Activated naive CD8-positive, alpha-beta T cell (primary cell): ENCODE measurements at regions not wholly inside any gene's neighbourhood (a gene's known extent, or its start where the extent isn't known, plus 50 kb on each side); places are given as distances from the start of the nearest gene placed in this dataset.

ENCODE experiments used
- H3K27ac Mint-ChIP-seq: one replicate; pipeline ENCODE4 v1.8.0; 2021; ENCODE audit warnings: mixed read lengths
- H3K27me3 Mint-ChIP-seq: one replicate; pipeline ENCODE4 v1.8.0; 2021; ENCODE audit warnings: mixed read lengths
- H3K36me3 Mint-ChIP-seq: one replicate; pipeline ENCODE4 v1.8.0; 2021; ENCODE audit warnings: mixed read lengths
- H3K4me1 Mint-ChIP-seq: one replicate; pipeline ENCODE4 v1.8.0; 2021; ENCODE audit warnings: low read depth, mixed read lengths
- H3K4me3 Mint-ChIP-seq: one replicate; pipeline ENCODE4 v1.8.0; 2021; ENCODE audit warnings: mild to moderate bottlenecking, mixed read lengths
- H3K9me3 Mint-ChIP-seq: one replicate; pipeline ENCODE4 v1.8.0; 2021; ENCODE audit warnings: low read depth, mixed read lengths

DNA sequence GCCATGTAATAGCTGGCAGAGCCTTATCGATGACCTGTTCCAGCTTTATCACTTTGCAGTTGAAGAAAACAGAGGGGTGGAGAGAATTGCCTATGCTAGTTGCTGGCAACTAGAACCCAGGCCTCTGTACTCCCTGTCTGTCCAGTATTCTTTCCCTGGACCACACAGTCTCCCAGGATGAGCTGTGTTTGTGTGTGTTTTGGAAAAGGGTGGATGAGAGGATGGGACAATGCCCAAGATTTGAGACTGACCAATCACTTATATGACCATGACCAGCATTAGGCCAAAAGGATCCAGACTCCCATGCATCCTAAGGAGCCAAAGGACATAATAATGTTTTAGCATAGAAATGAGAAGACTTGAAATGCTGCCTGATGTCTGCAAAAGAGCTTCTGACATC lies 102.6 kb downstream of the CD200R1L start:
- Mint-ChIP-seq H3K36me3 (no peaks in the 10 kb centered on the region), H3K4me3 (no peak overlapping the region), H3K4me1 (peaks cover 26% of the 10 kb centered on the region), H3K27me3 (no peaks in the 10 kb centered on the region), H3K9me3 (no peaks in the 10 kb centered on the region), H3K27ac (no peak overlapping the region)

DNA sequence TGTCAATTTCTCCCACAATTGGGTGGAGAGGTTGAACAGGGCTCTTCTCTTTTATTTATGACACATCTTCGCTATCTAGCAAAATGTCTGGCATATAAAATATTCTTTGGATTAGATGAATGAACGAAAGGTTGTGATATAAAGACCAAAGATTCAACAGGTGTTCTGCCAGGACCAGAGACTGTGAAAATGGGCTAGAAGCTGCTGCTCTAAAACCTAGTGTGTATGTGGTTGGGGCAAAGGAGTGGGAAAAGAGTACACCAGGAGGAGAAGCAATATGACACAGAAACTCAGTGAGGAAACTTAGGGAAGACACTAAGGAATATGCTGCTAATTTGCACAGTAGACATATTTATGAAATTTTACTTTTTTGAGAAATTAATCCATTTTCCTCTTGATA lies 102.0 kb upstream of the CCDC80 start:
- Mint-ChIP-seq H3K27ac (no peak overlapping the region), H3K4me3 (no peak overlapping the region), H3K9me3 (no peaks in the 10 kb centered on the region), H3K27me3 (no peaks in the 10 kb centered on the region), H3K4me1 (peaks cover 35% of the 10 kb centered on the region), H3K36me3 (no peaks in the 10 kb centered on the region)

DNA sequence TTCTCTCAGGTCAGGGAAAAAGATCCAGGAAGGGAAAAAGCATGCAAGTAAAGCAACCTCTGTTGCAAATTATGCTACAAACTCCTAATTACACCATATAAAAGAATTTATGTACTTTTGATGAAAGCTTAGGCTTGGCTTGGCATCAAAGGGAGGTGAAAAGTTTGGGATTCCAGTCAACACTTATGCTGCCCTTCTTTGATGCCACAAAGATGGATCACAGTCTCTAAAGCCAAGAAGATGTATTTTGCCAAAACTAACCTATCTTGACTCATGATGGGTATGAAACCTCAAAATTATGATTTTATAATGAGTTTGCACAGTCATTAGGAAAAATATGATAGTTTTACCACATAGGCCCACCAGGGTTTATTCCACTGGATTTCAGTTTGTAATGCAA lies 101.0 kb upstream of the CCDC80 start:
- Mint-ChIP-seq H3K4me1 (peaks cover 44% of the 10 kb centered on the region), H3K36me3 (no peaks in the 10 kb centered on the region), H3K9me3 (no peaks in the 10 kb centered on the region), H3K27me3 (no peaks in the 10 kb centered on the region), H3K27ac (no peak overlapping the region), H3K4me3 (no peak overlapping the region)

DNA sequence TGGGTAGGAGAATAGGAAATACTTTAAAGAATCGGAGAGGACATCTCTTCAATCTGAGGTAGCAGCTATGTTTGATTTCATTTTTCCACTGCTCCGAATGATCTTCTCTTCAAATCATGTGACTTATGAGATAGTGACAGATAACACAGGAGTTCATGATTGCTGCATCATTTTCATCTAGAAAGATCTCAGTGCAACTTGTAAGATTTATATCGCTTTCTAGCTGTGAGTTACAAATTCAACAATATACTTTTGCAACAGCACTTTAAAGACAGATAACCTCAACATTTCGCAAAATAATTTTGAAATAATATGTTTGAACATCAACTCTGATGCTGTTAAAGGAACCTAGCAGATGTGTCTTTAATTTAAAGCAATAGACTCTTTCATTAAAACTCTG lies 99.9 kb upstream of the CCDC80 start:
- Mint-ChIP-seq H3K4me1 (peaks cover 55% of the 10 kb centered on the region), H3K9me3 (no peaks in the 10 kb centered on the region), H3K4me3 (no peak overlapping the region), H3K27ac (peak overlapping the region; percentile 4), H3K36me3 (no peaks in the 10 kb centered on the region), H3K27me3 (no peaks in the 10 kb centered on the region)

DNA sequence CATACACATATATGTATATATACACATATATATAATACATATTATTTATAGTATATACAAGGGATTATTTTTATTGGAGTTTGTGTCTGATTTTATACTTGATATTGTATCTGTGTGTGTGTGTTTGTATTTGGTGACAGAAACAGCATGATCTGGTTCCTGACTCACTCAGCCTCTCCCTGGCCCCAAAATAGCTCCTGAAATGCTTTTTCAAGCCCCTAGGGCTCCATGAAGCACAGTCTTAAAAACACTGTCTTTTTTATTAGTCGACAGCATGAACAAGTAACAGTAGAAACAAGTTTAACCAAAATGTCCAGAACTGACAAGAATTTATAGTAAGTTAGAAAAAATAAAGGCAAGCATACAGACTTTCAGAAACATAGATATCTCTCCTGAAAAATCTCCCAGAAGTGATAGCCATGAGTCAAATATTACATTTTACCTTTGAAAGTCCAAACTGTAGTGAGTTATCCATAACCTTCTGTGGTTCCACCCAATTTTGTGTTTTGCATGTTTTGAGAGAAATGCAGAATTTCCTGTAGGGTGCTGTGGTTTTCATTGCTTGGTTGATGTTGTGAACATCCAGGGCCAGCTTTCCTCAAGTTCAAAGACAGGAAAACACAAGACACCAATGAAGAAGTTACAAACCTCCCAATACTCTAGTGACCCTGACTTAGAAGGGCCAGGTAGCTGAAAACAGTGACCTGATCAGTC lies 98.5 kb upstream of the CCDC80 start:
- H3K27ac Mint-ChIP-seq = peak overlapping the region; percentile 13
- peaks cover 60% of the 10 kb centered on the region for H3K4me1 Mint-ChIP-seq
- peak overlapping the region; percentile 1 for H3K4me3 Mint-ChIP-seq

DNA sequence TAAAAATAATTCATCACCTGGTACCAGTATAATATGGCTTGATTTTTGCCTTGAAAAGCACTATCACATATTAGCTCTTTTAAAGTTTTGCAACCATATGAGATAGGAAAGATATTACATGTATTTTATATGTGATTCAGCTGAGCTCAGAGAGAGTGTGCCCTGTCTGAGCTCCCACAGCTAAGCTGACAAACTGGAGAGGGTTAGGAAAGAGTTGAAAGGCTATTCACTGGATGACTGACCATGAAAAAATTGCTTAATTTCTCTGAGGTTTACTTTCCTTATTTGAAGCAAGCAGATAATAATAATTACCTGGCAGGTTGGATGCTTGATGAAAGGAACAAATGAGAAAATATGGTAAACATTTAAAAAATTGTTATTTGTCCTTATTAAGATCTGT lies 97.4 kb upstream of the CCDC80 start:
- Mint-ChIP-seq H3K4me1 (peaks cover 60% of the 10 kb centered on the region), H3K27me3 (no peaks in the 10 kb centered on the region), H3K27ac (no peak overlapping the region), H3K36me3 (no peaks in the 10 kb centered on the region), H3K4me3 (no peak overlapping the region), H3K9me3 (no peaks in the 10 kb centered on the region)

More for the DNA sequence above, 98.5 kb upstream of the CCDC80 start:
- H3K36me3 Mint-ChIP-seq = no peaks in the 10 kb centered on the region
- H3K27me3 Mint-ChIP-seq = no peaks in the 10 kb centered on the region
- H3K9me3 Mint-ChIP-seq = no peaks in the 10 kb centered on the region

DNA sequence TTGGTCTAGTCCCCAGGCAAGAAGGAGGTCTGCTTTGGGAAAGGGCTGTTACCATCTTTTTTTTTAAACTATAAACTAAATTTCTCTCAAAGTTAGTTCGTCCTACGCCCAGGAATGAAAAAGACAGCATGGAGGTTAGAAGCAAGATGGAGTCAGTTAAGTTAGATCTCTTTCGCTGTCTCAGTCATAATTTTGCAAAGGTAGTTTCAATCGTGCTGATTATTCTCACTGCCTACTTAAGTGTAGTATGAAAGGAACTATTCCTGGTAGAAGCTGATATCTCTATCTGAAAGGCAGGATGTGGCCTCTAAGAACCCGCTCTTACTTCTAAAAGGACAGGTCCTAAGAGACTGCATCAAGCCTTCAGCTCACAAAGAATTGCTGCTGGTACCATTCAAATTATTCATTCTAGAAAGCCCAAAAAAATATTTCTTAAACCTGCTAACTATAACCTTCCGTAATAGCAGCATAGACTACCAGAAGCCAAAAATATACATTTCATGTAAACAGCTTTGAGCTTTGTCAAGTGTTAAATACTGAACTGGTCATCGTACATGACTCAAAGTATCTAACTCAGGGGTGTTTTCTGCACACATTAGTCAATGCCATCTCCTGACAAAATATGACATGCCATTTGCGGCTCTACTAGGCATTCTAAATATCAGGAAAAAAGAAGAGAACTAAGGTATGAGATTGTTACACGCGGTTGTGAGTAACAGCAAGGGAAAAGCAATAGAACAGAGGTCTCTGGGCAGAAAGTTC lies 96.0 kb upstream of the CCDC80 start:
- no peaks in the 10 kb centered on the region for H3K36me3 Mint-ChIP-seq
- peaks cover 60% of the 10 kb centered on the region for H3K4me1 Mint-ChIP-seq
- no peaks in the 10 kb centered on the region for H3K27me3 Mint-ChIP-seq
- peak overlapping the region; percentile 69 for H3K27ac Mint-ChIP-seq
- no peaks in the 10 kb centered on the region for H3K9me3 Mint-ChIP-seq
- no peak overlapping the region for H3K4me3 Mint-ChIP-seq

DNA sequence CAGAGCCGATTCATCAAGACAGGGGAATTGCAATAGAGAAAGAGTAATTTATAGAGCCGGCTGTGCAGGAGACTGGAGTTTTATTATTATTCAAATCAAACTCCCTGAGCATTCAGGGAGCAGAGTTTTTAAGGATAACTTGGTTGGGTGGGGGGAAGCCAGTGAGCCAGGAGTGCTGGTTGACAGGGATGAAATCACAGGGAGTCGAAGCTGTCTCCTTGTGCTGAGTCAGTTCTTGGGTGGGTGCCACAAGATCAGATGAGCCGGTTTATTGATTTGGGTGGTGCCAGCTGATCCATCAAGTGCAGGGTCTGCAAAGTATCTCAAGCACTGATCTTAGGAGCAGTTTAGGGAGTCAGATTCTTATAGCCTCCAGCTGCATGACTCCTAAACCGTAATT lies 95.4 kb upstream of the CCDC80 start:
- Mint-ChIP-seq H3K27me3 (no peaks in the 10 kb centered on the region), H3K4me3 (peak overlapping the region; percentile 40), H3K9me3 (no peaks in the 10 kb centered on the region), H3K27ac (peak overlapping the region; percentile 88), H3K36me3 (no peaks in the 10 kb centered on the region), H3K4me1 (peaks cover 56% of the 10 kb centered on the region)

DNA sequence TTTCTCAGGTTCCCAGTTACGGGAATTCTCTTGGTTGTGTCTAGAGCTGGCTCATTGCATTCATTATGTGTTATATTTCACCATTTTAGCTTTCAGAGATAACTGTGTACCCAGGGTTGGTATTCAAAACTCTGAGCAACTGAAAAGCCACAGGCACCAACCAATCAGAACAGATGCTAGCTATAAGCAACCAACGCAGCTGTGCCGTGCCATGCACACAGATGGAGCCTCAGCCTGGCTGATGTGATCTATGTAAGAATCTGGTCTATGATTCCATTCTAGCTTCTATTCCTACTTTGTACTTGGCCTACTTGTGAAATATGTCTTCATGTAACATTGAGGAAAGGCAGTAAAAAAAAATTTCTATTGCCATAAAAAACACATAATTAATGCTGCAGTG lies 95.0 kb upstream of the CCDC80 start:
- Mint-ChIP-seq H3K27ac (peak overlapping the region; percentile 88), H3K9me3 (no peaks in the 10 kb centered on the region), H3K4me3 (peak overlapping the region; percentile 40), H3K27me3 (no peaks in the 10 kb centered on the region), H3K4me1 (peaks cover 52% of the 10 kb centered on the region), H3K36me3 (no peaks in the 10 kb centered on the region)

DNA sequence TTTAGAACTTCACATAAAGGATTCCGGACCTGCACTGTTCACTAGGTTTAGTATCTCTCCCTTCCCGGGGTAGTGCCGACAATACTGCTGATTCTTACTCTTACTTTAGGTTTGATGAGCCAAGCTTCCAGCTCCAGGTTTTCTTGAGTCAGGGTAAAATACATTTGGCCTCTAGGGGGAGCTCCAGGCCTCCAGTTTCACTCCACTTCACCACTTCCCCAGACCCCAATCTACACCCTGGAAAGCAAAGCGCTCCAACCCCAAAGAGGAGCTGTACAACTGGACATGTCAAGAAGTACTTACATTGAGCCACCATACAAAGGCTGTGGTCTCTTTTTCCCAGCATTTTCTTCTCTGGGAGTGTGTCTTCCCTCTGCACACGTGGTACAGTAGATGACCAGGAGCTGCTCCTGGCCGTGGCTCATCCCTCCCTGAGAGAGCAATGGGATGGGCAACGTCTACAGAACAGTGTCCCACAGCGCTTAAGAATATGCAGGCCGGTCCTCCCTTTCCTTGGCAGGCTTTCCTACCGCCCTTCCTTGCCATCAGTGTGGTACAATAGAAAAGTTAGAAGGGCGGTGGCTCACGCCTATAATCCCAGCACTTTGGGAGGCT lies 93.9 kb upstream of the CCDC80 start:
- Mint-ChIP-seq H3K9me3 (no peaks in the 10 kb centered on the region), H3K36me3 (no peaks in the 10 kb centered on the region), H3K4me3 (no peak overlapping the region), H3K27me3 (no peaks in the 10 kb centered on the region), H3K4me1 (peaks cover 41% of the 10 kb centered on the region), H3K27ac (no peak overlapping the region)

DNA sequence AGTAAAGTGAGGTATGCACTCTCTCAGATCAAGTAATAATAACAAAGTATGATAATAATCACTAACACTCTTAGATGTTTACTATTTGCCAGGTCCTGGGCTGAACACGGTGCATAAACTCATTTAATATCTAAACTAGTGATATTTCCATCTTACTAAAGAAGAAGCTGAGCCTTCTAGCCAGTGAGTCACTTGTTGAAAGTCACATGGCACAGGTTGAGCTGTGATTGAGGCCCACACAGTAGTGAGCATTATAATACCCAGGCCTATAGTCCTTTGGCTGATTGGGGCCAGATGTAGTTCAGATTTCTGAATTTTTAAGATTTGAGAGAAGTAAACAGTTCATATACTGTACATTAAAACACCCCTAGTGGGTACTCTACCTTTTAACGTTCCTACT lies 93.2 kb upstream of the CCDC80 start:
- H3K4me1 Mint-ChIP-seq = peaks cover 34% of the 10 kb centered on the region
- no peak overlapping the region for H3K4me3 Mint-ChIP-seq
- H3K36me3 Mint-ChIP-seq = no peaks in the 10 kb centered on the region
- H3K9me3 Mint-ChIP-seq = no peaks in the 10 kb centered on the region
- H3K27me3 Mint-ChIP-seq = no peaks in the 10 kb centered on the region
- H3K27ac Mint-ChIP-seq = no peak overlapping the region

DNA sequence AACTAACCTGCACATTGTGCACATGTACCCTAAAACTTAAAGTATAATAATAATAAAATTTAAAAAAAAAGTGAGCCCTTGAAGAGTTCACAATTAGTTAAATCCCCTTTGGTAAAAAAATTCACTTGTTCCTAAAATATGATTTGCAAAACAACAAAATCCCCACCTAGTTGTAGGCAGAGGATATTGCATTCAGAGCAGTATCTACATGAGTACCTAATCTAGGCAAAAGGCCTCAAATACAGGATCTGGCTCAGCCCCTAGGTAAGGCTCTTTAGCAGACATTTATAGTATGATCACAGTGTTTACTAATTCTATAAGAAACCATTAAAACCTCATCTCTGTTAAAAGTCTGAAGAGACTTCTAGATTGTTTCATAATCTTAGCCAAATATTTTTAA lies 89.3 kb upstream of the CCDC80 start:
- Mint-ChIP-seq H3K4me3 (no peak overlapping the region), H3K27me3 (no peaks in the 10 kb centered on the region), H3K27ac (no peak overlapping the region), H3K36me3 (no peaks in the 10 kb centered on the region), H3K4me1 (peaks cover 4% of the 10 kb centered on the region), H3K9me3 (no peaks in the 10 kb centered on the region)

DNA sequence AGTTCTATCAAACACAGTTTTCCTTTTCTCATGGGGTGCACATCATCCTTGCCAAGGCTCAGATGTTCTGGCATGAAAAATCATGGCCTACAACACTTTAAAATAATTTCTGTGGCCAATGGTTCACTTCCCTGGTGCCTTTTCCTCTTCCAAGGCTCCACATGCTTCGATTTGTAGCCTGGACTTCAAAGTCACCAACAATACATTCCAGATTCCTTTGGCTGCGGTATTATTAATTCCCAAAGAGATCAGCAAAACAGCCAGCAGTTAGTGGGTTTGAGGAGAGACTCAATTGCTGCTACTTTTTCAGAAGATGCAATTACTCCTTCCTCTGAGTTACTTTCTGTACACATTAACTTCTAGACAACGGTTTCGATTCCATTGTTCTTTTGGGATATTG lies 80.3 kb upstream of the CCDC80 start:
- Mint-ChIP-seq H3K4me1 (no peaks in the 10 kb centered on the region), H3K27ac (no peak overlapping the region), H3K36me3 (no peaks in the 10 kb centered on the region), H3K4me3 (no peak overlapping the region), H3K9me3 (no peaks in the 10 kb centered on the region), H3K27me3 (no peaks in the 10 kb centered on the region)

DNA sequence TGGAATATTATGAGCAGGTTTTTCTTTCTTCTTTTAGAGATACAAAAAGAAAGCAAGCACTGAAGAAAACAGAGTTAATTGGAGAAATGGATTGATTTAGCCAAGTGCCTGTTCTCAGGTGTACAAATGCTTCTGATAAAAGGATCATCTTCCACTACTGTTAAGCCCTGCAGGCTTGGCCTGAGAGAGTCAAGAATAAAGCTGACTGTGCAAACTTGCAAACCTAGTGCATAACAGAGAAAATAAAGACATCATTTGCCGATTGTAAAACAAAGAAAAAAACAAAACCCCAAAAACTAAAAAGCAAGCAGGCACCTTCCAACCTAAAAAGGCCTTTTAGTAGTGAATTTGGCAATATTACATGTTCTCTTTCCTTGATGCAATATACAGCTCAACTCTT lies 78.0 kb upstream of the CCDC80 start:
- Mint-ChIP-seq H3K9me3 (no peaks in the 10 kb centered on the region), H3K4me1 (no peaks in the 10 kb centered on the region), H3K4me3 (no peak overlapping the region), H3K27me3 (no peaks in the 10 kb centered on the region), H3K36me3 (no peaks in the 10 kb centered on the region), H3K27ac (no peak overlapping the region)

DNA sequence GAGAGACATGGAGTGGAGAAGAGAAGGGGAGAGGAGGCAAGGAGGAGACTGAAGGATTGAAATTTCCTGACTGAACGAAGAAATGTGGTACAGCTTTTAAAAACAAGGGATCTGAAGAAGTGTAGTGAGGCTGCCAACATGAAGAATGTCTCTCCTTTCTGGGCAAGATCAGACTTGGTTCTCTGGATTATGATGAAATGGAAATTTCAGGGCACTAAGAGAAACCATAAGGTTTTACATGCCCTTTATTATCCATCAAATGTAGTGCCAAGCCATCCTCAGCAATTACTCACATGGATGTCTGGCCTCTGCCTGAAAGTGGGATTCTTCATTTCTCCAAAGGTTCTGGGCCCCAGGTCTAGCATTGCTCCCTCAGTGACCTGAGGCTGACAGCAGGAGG lies 77.6 kb upstream of the CCDC80 start:
- no peaks in the 10 kb centered on the region for H3K4me1 Mint-ChIP-seq
- H3K36me3 Mint-ChIP-seq = no peaks in the 10 kb centered on the region
- no peaks in the 10 kb centered on the region for H3K9me3 Mint-ChIP-seq
- H3K27ac Mint-ChIP-seq = no peak overlapping the region
- no peaks in the 10 kb centered on the region for H3K27me3 Mint-ChIP-seq
- no peak overlapping the region for H3K4me3 Mint-ChIP-seq
